ENCODE measurements at regions not wholly inside any gene's neighbourhood (a gene's known extent, or its start where the extent isn't known, plus 50 kb on each side); places are given as distances from the start of the nearest gene placed in this dataset.

DNA sequence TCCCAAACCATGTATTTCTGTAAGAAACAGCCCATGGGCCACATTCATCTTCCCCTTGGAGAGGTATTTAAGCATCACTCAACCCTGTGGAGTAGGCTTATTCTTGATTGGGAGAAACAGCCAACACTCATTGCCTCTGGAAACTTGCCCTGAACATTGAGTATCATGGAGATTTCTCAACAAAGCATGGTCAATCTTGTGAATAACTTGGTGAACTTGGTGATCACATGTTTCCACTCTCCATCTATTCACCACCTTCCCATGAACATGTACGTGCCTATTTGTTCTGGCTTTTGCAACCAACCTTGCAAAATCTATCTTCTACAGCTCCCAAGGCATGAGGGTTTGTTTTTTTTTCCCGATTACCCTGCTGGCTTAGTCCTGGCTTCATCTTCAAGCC lies 163.2 kb downstream of the PAH start:
- TF ChIP-seq, protein P1, sequence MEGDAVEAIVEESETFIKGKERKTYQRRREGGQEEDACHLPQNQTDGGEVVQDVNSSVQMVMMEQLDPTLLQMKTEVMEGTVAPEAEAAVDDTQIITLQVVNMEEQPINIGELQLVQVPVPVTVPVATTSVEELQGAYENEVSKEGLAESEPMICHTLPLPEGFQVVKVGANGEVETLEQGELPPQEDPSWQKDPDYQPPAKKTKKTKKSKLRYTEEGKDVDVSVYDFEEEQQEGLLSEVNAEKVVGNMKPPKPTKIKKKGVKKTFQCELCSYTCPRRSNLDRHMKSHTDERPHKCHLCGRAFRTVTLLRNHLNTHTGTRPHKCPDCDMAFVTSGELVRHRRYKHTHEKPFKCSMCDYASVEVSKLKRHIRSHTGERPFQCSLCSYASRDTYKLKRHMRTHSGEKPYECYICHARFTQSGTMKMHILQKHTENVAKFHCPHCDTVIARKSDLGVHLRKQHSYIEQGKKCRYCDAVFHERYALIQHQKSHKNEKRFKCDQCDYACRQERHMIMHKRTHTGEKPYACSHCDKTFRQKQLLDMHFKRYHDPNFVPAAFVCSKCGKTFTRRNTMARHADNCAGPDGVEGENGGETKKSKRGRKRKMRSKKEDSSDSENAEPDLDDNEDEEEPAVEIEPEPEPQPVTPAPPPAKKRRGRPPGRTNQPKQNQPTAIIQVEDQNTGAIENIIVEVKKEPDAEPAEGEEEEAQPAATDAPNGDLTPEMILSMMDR (IDR thresholded peaks at IDR 0.05), result no peak
- no peak for TF ChIP-seq EZH2 (IDR thresholded peaks at IDR 0.05)

Measured in neural progenitor cell (in vitro differentiated cells).